HG02571 (cell line): ENCODE measurements at regions not wholly inside any gene's neighbourhood (a gene's known extent, or its start where the extent isn't known, plus 50 kb on each side); places are given as distances from the start of the nearest gene placed in this dataset.
"Not testable (repeated sequence)": the region's sequence is repeated elsewhere in the genome, so short reads cannot be mapped to it uniquely, and the experiment has no call there.

ENCODE experiments used
- ATAC-seq: cut with Tn5 transposase; IDR thresholded peaks from one replicate; pipeline ENCODE4 v1.9.1; 2021; ENCODE audit warnings: mild to moderate bottlenecking, moderate library complexity; ENCODE audit not compliant: unreplicated experiment

- ATAC-seq = no peak
Measured at GRCh38 chr6:68077661-68078060, 557.4 kb upstream of the ADGRB3 start.

GRCh38 chr6:68071740-68072139, 563.3 kb upstream of the ADGRB3 start:
- no peak for ATAC-seq

GRCh38 chr6:68069921-68070710, 565.0 kb upstream of the ADGRB3 start:
- no peak for ATAC-seq

GRCh38 chr6:68059899-68060298, 575.2 kb upstream of the ADGRB3 start:
- no peak for ATAC-seq

GRCh38 chr6:68059261-68059660, 575.8 kb upstream of the ADGRB3 start:
- no peak for ATAC-seq

GRCh38 chr6:68056596-68056995, 578.5 kb upstream of the ADGRB3 start:
- ATAC-seq = not testable (repeated sequence)

- ATAC-seq = no peak
Measured at GRCh38 chr6:68054756-68055155, 580.3 kb upstream of the ADGRB3 start.

GRCh38 chr6:68053805-68054373, 581.2 kb upstream of the ADGRB3 start:
- no peak for ATAC-seq

- no peak for ATAC-seq
Measured at GRCh38 chr6:68052234-68052633, 582.8 kb upstream of the ADGRB3 start.

GRCh38 chr6:68049562-68049961, 585.5 kb upstream of the ADGRB3 start:
- ATAC-seq = no peak

GRCh38 chr6:68046756-68047155, 588.3 kb upstream of the ADGRB3 start:
- ATAC-seq = no peak

GRCh38 chr6:68046302-68046701, 588.8 kb upstream of the ADGRB3 start:
- no peak for ATAC-seq

GRCh38 chr6:68045193-68045592, 589.9 kb upstream of the ADGRB3 start:
- ATAC-seq = no peak

- no peak for ATAC-seq
Measured at GRCh38 chr6:68044264-68044663, 590.8 kb upstream of the ADGRB3 start.

- ATAC-seq = no peak
Measured at GRCh38 chr6:68043122-68043398, 592.0 kb upstream of the ADGRB3 start.

- ATAC-seq = no peak
Measured at GRCh38 chr6:68042339-68043121, 592.6 kb upstream of the ADGRB3 start.

- ATAC-seq = no peak
Measured at GRCh38 chr6:68040780-68041179, 594.3 kb upstream of the ADGRB3 start.

- no peak for ATAC-seq
Measured at GRCh38 chr6:68040312-68040778, 594.7 kb upstream of the ADGRB3 start.

GRCh38 chr6:68039641-68040311, 595.3 kb upstream of the ADGRB3 start:
- ATAC-seq = no peak

- ATAC-seq = no peak
Measured at GRCh38 chr6:68038815-68039408, 596.2 kb upstream of the ADGRB3 start.

- no peak for ATAC-seq
Measured at GRCh38 chr6:68032217-68032616, 602.9 kb upstream of the ADGRB3 start.
